Stimulated activated naive B cell treated with anti-CD40 and anti-IgM and Interleukin-4, amounts not matched to agents 10 μg/mL and 1 μg/mL and 100 μg/mL, for 72 hours (primary cell): ENCODE measurements at regions not wholly inside any gene's neighbourhood (a gene's known extent, or its start where the extent isn't known, plus 50 kb on each side); places are given as distances from the start of the nearest gene placed in this dataset.
A peak's percentile ranks its signal among the peaks of the same experiment; 100 is the strongest.

ENCODE experiments used
- ATAC-seq, 2 donors: fragments of 150-1000 bp; cut with Tn5 transposase; replicated peaks; 2 replicates each; pipeline ENCODE4 v1.10.0; 2021; ENCODE audit warnings: moderate library complexity in 1 of 2
- DNase-seq: peaks from one replicate; pipeline ENCODE4 v3.0.0; 2021
- H3K27ac Mint-ChIP-seq: one replicate; pipeline ENCODE4 v1.8.0; 2022; ENCODE audit warnings: mild to moderate bottlenecking, mixed read lengths
- H3K27me3 Mint-ChIP-seq, 2 donors: one replicate each; pipeline ENCODE4 v1.8.0; 2022; ENCODE audit warnings: mixed read lengths in 2 of 2
- H3K36me3 Mint-ChIP-seq, 2 donors: one replicate each; pipeline ENCODE4 v1.8.0; 2022; ENCODE audit warnings: mixed read lengths in 2 of 2, mild to moderate bottlenecking in 1 of 2
- H3K4me1 Mint-ChIP-seq, 2 donors: one replicate each; pipeline ENCODE4 v1.8.0; 2022; ENCODE audit warnings: mixed read lengths in 2 of 2, mild to moderate bottlenecking in 1 of 2
- H3K4me3 Mint-ChIP-seq, 2 donors: one replicate each; pipeline ENCODE4 v1.8.0; 2022; ENCODE audit warnings: mild to moderate bottlenecking in 2 of 2, mixed read lengths in 2 of 2, moderate library complexity in 1 of 2
- H3K9me3 Mint-ChIP-seq, 2 donors: one replicate each; pipeline ENCODE4 v1.8.0; 2022; ENCODE audit warnings: mixed read lengths in 2 of 2, mild to moderate bottlenecking in 1 of 2

- Mint-ChIP-seq H3K9me3 (peaks cover 4 to 5% of the 10 kb centered on the region in 2 donors), H3K4me3 (no peak overlapping the region), H3K27me3 (no peaks in the 10 kb centered on the region), H3K4me1 (peaks cover 4 to 7% of the 10 kb centered on the region in 2 donors), H3K36me3 (no peaks in the 10 kb centered on the region), H3K27ac (no peak overlapping the region)
- no peak for DNase-seq
- ATAC-seq = no peak
Observed at GRCh38 chr3:151580591-151580990, 119.7 kb upstream of the IGSF10 start.

GRCh38 chr3:151579571-151580270 is 118.9 kb upstream of the IGSF10 start:
- Mint-ChIP-seq H3K9me3 (peaks cover 4 to 5% of the 10 kb centered on the region in 2 donors), H3K27ac (no peak overlapping the region), H3K4me3 (no peak overlapping the region), H3K4me1 (peaks cover 4 to 6% of the 10 kb centered on the region in 2 donors), H3K27me3 (no peaks in the 10 kb centered on the region), H3K36me3 (no peaks in the 10 kb centered on the region)
- no peak for ATAC-seq
- DNase-seq = no peak

DNA sequence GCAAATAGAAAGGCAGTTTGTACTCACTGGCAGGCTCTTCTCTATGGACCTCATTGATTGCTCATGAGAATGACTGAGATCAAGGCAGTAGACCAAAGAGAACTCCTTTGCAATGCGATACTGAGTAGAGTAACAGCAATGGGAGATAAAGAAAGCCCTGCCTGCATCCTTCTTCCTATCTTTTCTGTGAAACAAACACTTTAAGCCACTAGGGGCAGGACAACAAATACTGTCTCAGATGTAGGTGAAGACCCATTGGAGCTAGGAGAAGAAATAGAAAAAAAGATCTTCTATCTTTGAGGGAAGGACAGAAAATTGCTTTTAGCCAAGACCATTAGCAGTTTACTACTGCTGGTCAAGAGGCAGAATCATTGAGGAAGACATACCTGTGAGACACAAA is 117.6 kb upstream of the IGSF10 start:
- DNase-seq (no peak), ATAC-seq (no peak)
- no peaks in the 10 kb centered on the region for H3K36me3 Mint-ChIP-seq
- no peak overlapping the region for H3K4me3 Mint-ChIP-seq
- H3K27ac Mint-ChIP-seq = no peak overlapping the region
- peaks cover 0 to 6% of the 10 kb centered on the region in 2 donors for H3K27me3 Mint-ChIP-seq
- H3K9me3 Mint-ChIP-seq = peaks cover 4 to 5% of the 10 kb centered on the region in 2 donors
- H3K4me1 Mint-ChIP-seq = no peaks in the 10 kb centered on the region

DNA sequence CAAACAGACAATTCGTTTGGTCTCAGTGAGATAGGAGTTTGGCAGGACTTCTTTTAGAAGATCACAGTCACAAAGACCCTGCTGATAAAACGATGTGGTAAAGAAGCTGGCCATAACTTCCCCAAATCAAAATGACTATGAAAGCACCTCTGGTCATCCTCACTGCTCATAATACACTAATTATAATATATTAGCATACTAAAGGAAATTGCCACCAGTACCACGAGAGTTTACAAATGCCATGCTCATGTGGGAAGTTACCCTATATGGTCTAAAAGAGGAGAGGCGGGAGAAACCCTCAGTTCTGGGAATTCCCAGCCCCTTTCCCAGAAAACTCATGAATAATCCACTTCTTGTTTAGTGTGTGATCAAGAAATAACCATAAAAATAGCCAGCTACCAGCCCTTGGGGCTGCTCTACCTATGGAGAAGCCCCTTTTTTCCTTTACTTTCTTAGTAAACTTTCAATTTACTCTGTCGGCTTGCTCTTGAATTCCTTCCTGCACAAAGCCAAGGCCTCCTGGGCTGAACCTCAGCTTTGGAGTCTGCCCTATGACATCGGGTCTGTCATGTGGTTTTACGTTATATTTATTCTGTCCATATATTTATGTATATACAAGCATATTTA is 115.8 kb upstream of the IGSF10 start:
- Mint-ChIP-seq H3K4me3 (no peak overlapping the region), H3K4me1 (no peaks in the 10 kb centered on the region), H3K36me3 (no peaks in the 10 kb centered on the region), H3K9me3 (peaks cover 4 to 8% of the 10 kb centered on the region in 2 donors), H3K27me3 (peaks cover 0 to 6% of the 10 kb centered on the region in 2 donors), H3K27ac (no peak overlapping the region)
- ATAC-seq (peak; percentile 54 to 67), DNase-seq (no peak)

- no peak overlapping the region for H3K27ac Mint-ChIP-seq
- no peaks in the 10 kb centered on the region for H3K4me1 Mint-ChIP-seq
- no peaks in the 10 kb centered on the region for H3K36me3 Mint-ChIP-seq
- no peaks in the 10 kb centered on the region for H3K27me3 Mint-ChIP-seq
- DNase-seq = no peak
- ATAC-seq = no peak
- peaks cover 0 to 6% of the 10 kb centered on the region in 2 donors for H3K9me3 Mint-ChIP-seq
- H3K4me3 Mint-ChIP-seq = no peak overlapping the region
Observed at GRCh38 chr3:151568184-151568583, 107.3 kb upstream of the IGSF10 start.

- H3K4me3 Mint-ChIP-seq = no peak overlapping the region
- no peak for DNase-seq
- no peaks in the 10 kb centered on the region for H3K27me3 Mint-ChIP-seq
- H3K27ac Mint-ChIP-seq = no peak overlapping the region
- no peaks in the 10 kb centered on the region for H3K36me3 Mint-ChIP-seq
- peaks cover 0 to 4% of the 10 kb centered on the region in 2 donors for H3K9me3 Mint-ChIP-seq
- ATAC-seq = no peak
- H3K4me1 Mint-ChIP-seq = no peaks in the 10 kb centered on the region
Observed at GRCh38 chr3:151567477-151567876, 106.6 kb upstream of the IGSF10 start.

DNA sequence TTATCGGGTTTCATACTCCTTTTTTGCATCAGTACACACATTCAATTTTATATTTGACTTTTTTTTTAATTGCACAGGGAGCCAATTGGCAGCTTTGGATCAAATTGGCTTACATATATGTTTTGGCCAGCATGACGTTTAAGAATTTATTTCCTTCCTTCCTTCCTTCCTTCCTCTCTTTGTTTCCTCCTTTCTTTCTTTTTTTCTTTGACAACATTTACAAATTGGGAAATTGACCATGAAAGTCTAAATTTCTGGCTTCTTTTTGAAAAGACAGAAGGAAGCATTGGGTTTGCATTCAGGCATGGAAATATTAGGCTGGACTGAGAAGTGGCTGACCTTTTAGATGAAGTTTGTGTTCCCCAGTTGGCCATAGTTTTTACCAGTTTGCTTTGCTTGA is 103.4 kb upstream of the IGSF10 start:
- ATAC-seq (no peak), DNase-seq (no peak)
- no peaks in the 10 kb centered on the region for H3K4me1 Mint-ChIP-seq
- H3K4me3 Mint-ChIP-seq = no peak overlapping the region
- H3K27me3 Mint-ChIP-seq = no peaks in the 10 kb centered on the region
- H3K9me3 Mint-ChIP-seq = no peaks in the 10 kb centered on the region
- H3K27ac Mint-ChIP-seq = no peak overlapping the region
- H3K36me3 Mint-ChIP-seq = no peaks in the 10 kb centered on the region

DNA sequence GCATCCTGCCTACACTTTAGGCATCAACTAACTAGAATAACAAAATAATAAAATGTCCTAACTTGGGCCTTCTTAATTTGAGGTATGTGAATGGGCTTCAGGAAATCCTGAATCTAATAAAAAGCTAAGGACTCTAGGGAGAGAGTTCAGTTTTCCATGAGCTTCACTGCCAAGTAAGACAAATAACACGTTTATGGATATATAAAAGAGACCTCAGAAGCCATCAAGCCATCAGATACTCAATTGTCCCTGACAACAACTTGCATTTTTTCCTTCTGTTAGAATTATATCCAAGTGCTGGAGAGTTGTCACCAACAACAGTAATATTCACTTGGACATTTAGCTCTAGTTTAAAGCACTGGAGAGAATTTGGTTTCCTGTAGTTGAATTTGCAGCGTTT is 102.4 kb upstream of the IGSF10 start:
- ATAC-seq (no peak), DNase-seq (no peak)
- Mint-ChIP-seq H3K27ac (no peak overlapping the region), H3K4me1 (no peaks in the 10 kb centered on the region), H3K4me3 (no peak overlapping the region), H3K27me3 (no peaks in the 10 kb centered on the region), H3K36me3 (no peaks in the 10 kb centered on the region), H3K9me3 (no peaks in the 10 kb centered on the region)

GRCh38 chr3:151562891-151563290 is 102.0 kb upstream of the IGSF10 start:
- DNase-seq = no peak

GRCh38 chr3:151561878-151562277 is 101.0 kb upstream of the IGSF10 start:
- H3K9me3 Mint-ChIP-seq = no peaks in the 10 kb centered on the region
- ATAC-seq (no peak), DNase-seq (no peak)
- no peaks in the 10 kb centered on the region for H3K36me3 Mint-ChIP-seq
- no peaks in the 10 kb centered on the region for H3K27me3 Mint-ChIP-seq
- no peaks in the 10 kb centered on the region for H3K4me1 Mint-ChIP-seq
- H3K27ac Mint-ChIP-seq = no peak overlapping the region
- H3K4me3 Mint-ChIP-seq = no peak overlapping the region

More at GRCh38 chr3:151562891-151563290, 102.0 kb upstream of the IGSF10 start:
- no peaks in the 10 kb centered on the region for H3K4me1 Mint-ChIP-seq
- ATAC-seq = no peak
- no peaks in the 10 kb centered on the region for H3K36me3 Mint-ChIP-seq
- H3K4me3 Mint-ChIP-seq = no peak overlapping the region
- H3K27me3 Mint-ChIP-seq = no peaks in the 10 kb centered on the region
- H3K9me3 Mint-ChIP-seq = no peaks in the 10 kb centered on the region
- H3K27ac Mint-ChIP-seq = no peak overlapping the region

GRCh38 chr3:151560738-151561137 is 99.9 kb upstream of the IGSF10 start:
- ATAC-seq = no peak
- no peak overlapping the region for H3K4me3 Mint-ChIP-seq
- no peaks in the 10 kb centered on the region for H3K27me3 Mint-ChIP-seq
- H3K4me1 Mint-ChIP-seq = peaks cover 0 to 2% of the 10 kb centered on the region in 2 donors
- no peaks in the 10 kb centered on the region for H3K9me3 Mint-ChIP-seq
- no peak for DNase-seq
- H3K36me3 Mint-ChIP-seq = no peaks in the 10 kb centered on the region
- no peak overlapping the region for H3K27ac Mint-ChIP-seq

DNA sequence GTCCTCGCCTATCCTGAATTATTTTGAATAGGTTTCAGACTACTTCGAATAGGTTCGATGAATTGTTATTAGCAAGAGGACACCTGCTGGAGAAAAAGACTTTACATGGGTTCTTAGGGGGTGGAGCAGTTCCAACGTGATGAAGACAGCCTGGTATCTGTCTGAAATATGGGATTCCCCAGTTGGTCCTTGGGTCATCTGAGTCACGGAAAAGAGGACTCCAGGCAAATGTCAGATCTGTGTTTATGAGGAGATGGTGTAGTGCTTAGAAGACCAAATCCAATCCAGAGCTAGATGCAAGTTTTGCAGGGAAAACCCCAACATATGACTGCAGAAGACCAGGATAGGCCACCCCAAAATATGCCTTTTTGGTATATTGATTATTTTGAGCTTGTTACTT is 98.9 kb upstream of the IGSF10 start:
- Mint-ChIP-seq H3K9me3 (no peaks in the 10 kb centered on the region), H3K4me1 (peaks cover 0 to 2% of the 10 kb centered on the region in 2 donors), H3K27ac (no peak overlapping the region), H3K27me3 (no peaks in the 10 kb centered on the region), H3K4me3 (no peak overlapping the region), H3K36me3 (no peaks in the 10 kb centered on the region)
- ATAC-seq = no peak
- no peak for DNase-seq

DNA sequence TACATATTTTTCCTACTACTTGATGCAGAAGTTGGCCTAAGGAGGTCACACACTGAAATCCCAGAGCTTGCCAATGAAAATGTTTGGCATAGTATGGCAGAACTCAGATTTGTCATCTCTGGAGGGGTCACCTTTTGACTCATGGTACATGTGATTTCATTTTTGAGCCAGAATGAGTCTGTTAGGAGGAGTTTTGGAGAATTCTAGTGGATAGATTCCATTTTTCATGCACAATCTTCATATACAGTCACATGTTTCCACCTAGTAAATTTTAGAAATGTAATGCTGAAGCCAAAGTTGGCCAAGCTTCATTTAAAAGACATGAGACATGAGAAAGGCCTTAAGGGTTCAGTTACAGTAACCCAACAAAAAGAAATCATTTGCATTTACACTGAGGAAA is 97.8 kb upstream of the IGSF10 start:
- ATAC-seq (no peak), DNase-seq (no peak)
- Mint-ChIP-seq H3K27ac (no peak overlapping the region), H3K4me3 (no peak overlapping the region), H3K9me3 (no peaks in the 10 kb centered on the region), H3K27me3 (no peaks in the 10 kb centered on the region), H3K4me1 (peaks cover 0 to 2% of the 10 kb centered on the region in 2 donors), H3K36me3 (no peaks in the 10 kb centered on the region)

GRCh38 chr3:151557068-151557840 is 96.4 kb upstream of the IGSF10 start:
- Mint-ChIP-seq H3K4me1 (peaks cover 0 to 2% of the 10 kb centered on the region in 2 donors), H3K9me3 (peaks cover 0 to under 1% of the 10 kb centered on the region in 2 donors), H3K27me3 (no peaks in the 10 kb centered on the region), H3K4me3 (no peak overlapping the region), H3K27ac (no peak overlapping the region), H3K36me3 (no peaks in the 10 kb centered on the region)
- no peak for ATAC-seq
- no peak for DNase-seq

DNA sequence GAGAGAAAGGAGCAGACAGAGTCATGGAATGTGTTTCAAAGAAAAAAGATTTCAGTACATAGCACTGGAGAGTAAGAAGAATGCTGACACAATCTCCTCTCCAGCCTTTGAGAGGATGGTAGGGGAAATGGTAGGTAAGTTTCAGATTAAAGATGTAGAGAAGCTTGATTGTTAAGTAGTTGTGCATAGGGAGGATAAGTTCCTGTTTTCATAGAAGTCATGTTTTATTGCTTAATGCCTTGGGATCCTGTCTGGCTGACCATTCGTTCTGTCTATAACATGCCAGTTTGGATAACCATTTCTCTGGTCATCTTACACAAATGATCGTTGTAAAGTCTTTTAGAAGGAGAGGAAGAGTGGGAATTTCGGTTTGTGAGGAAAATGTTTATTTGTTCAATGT is 95.7 kb upstream of the IGSF10 start:
- ATAC-seq (no peak), DNase-seq (no peak)
- H3K9me3 Mint-ChIP-seq = peaks cover 0 to 4% of the 10 kb centered on the region in 2 donors
- H3K27ac Mint-ChIP-seq = no peak overlapping the region
- H3K4me3 Mint-ChIP-seq = no peak overlapping the region
- H3K4me1 Mint-ChIP-seq = peaks cover 0 to 2% of the 10 kb centered on the region in 2 donors
- no peaks in the 10 kb centered on the region for H3K27me3 Mint-ChIP-seq
- no peaks in the 10 kb centered on the region for H3K36me3 Mint-ChIP-seq
